WTC11 (cell line): ENCODE measurements at regions not wholly inside any gene's neighbourhood (a gene's known extent, or its start where the extent isn't known, plus 50 kb on each side); places are given as distances from the start of the nearest gene placed in this dataset.

ENCODE experiments used
- ATAC-seq: fragments of 200-7000 bp; cut with Tn5 transposase; 2 replicates; pipeline ENCODE4 v1.10.0; 2021; ENCODE audit warnings: mild to moderate bottlenecking, moderate library complexity
- CTCF ChIA-PET: fragments of 300-600 bp; sonication (Branson Sonifier 250); formaldehyde crosslinking; loops from one replicate; lab custom pipeline; 2021; ENCODE audit warnings: antibody characterized with exemption; lab: Charles Lee
- POLR2A ChIA-PET: fragments of 350-600 bp; sonication (Branson Sonifier 250); formaldehyde crosslinking; loops from one replicate; lab custom pipeline; 2021; ENCODE audit warnings: antibody characterized with exemption; lab: Charles Lee
- DNase-seq: peaks from one replicate; pipeline ENCODE4 v3.0.0; 2021; ENCODE audit warnings: low spot score
- H3K27ac Mint-ChIP-seq: 2 replicates; pipeline ENCODE4 v1.8.0; 2021; ENCODE audit warnings: mixed read lengths
- H3K27me3 Mint-ChIP-seq: 2 replicates; pipeline ENCODE4 v1.8.0; 2021; ENCODE audit warnings: low read depth, mild to moderate bottlenecking, moderate library complexity, mixed read lengths
- H3K36me3 Mint-ChIP-seq: 2 replicates; pipeline ENCODE4 v1.8.0; 2021; ENCODE audit warnings: mixed read lengths
- H3K4me1 Mint-ChIP-seq: 2 replicates; pipeline ENCODE4 v1.8.0; 2022; ENCODE audit warnings: mixed read lengths
- H3K4me3 Mint-ChIP-seq: 2 replicates; pipeline ENCODE4 v1.8.0; 2021; ENCODE audit warnings: mild to moderate bottlenecking, moderate library complexity, mixed read lengths
- H3K9me3 Mint-ChIP-seq: 2 replicates; pipeline ENCODE4 v1.8.0; 2021; ENCODE audit warnings: mixed read lengths
- AR ChIP-seq: fragments of 250-450 bp; sonication (Bioruptor Pico); IDR thresholded peaks from 2 replicates; pipeline ENCODE4 v1.9.0; 2021; ENCODE audit warnings: mild to moderate bottlenecking
- ATF3 ChIP-seq: sonication (generic); formaldehyde crosslinking; conservative IDR thresholded peaks from 2 replicates; pipeline ENCODE4 v1.8.1; 2022; ENCODE audit warnings: mild to moderate bottlenecking, missing genetic modification reagents
- CDX4 ChIP-seq: fragments of 250-450 bp; sonication (Bioruptor Pico); IDR thresholded peaks from 2 replicates; pipeline ENCODE4 v1.9.0; 2021; ENCODE audit warnings: moderate library complexity, mild to moderate bottlenecking, inconsistent platforms, borderline replicate concordance
- CREM ChIP-seq: sonication (generic); formaldehyde crosslinking; IDR thresholded peaks from 2 replicates; pipeline ENCODE4 v1.8.1; 2022; ENCODE audit warnings: mild to moderate bottlenecking, missing genetic modification reagents, moderate library complexity
- E2F4 ChIP-seq: sonication (generic); formaldehyde crosslinking; IDR thresholded peaks from 2 replicates; pipeline ENCODE4 v1.8.1; 2022; ENCODE audit warnings: low read depth, mild to moderate bottlenecking, moderate library complexity, missing genetic modification reagents, borderline replicate concordance
- ELF4 ChIP-seq: sonication (generic); formaldehyde crosslinking; IDR thresholded peaks from 2 replicates; pipeline ENCODE4 v1.8.1; 2022; ENCODE audit warnings: low read depth, mild to moderate bottlenecking, moderate library complexity, missing genetic modification reagents
- FOXP1 ChIP-seq: sonication (generic); formaldehyde crosslinking; IDR thresholded peaks from 2 replicates; pipeline ENCODE4 v1.8.0; 2022; ENCODE audit warnings: missing genetic modification reagents, mild to moderate bottlenecking, moderate library complexity, borderline replicate concordance
- GTF2I ChIP-seq: fragments of 250-450 bp; sonication (Bioruptor Pico); conservative IDR thresholded peaks from 2 replicates; pipeline ENCODE4 v1.4.0; 2021; ENCODE audit warnings: mild to moderate bottlenecking
- HMGA2 ChIP-seq: fragments of 250-450 bp; sonication (Bioruptor Pico); IDR thresholded peaks from 2 replicates; pipeline ENCODE4 v1.4.0; 2021; ENCODE audit warnings: mild to moderate bottlenecking, moderate library complexity
- IRF2 ChIP-seq: sonication (generic); formaldehyde crosslinking; IDR thresholded peaks from 2 replicates; pipeline ENCODE4 v1.8.0; 2022; ENCODE audit warnings: low read depth, missing genetic modification reagents, borderline replicate concordance
- JAZF1 ChIP-seq: fragments of 250-450 bp; sonication (Bioruptor Pico); IDR thresholded peaks from 2 replicates; pipeline ENCODE4 v1.9.0; 2021; ENCODE audit warnings: moderate library complexity, mild to moderate bottlenecking, inconsistent platforms
- JUN ChIP-seq: sonication (generic); formaldehyde crosslinking; IDR thresholded peaks from 2 replicates; pipeline ENCODE4 v1.8.0; 2023; ENCODE audit warnings: mild to moderate bottlenecking, missing genetic modification reagents
- MAX ChIP-seq: sonication (generic); formaldehyde crosslinking; IDR thresholded peaks from 2 replicates; pipeline ENCODE4 v1.8.0; 2022; ENCODE audit warnings: mild to moderate bottlenecking, missing genetic modification reagents
- MYBL2 ChIP-seq: sonication (generic); formaldehyde crosslinking; IDR thresholded peaks from 2 replicates; pipeline ENCODE4 v1.8.1; 2023; ENCODE audit warnings: mild to moderate bottlenecking, moderate library complexity, missing genetic modification reagents
- NR3C1 ChIP-seq: sonication (generic); formaldehyde crosslinking; conservative IDR thresholded peaks from 2 replicates; pipeline ENCODE4 v1.8.1; 2023; ENCODE audit warnings: low read depth, mild to moderate bottlenecking, missing genetic modification reagents
- PRRX2 ChIP-seq: fragments of 250-450 bp; sonication (Bioruptor Pico); IDR thresholded peaks from 2 replicates; pipeline ENCODE4 v1.8.0; 2021; ENCODE audit warnings: mild to moderate bottlenecking
- RELA ChIP-seq: sonication (generic); formaldehyde crosslinking; IDR thresholded peaks from 2 replicates; pipeline ENCODE4 v1.8.1; 2022; ENCODE audit warnings: missing genetic modification reagents, mild to moderate bottlenecking, borderline replicate concordance
- SMAD4 ChIP-seq: sonication (generic); formaldehyde crosslinking; IDR thresholded peaks from 2 replicates; pipeline ENCODE4 v1.8.0; 2022; ENCODE audit warnings: mild to moderate bottlenecking, missing genetic modification reagents
- TP53 ChIP-seq: sonication (generic); formaldehyde crosslinking; IDR thresholded peaks from 2 replicates; pipeline ENCODE4 v1.8.1; 2023; ENCODE audit warnings: mild to moderate bottlenecking, missing genetic modification reagents
- ZNF219 ChIP-seq: sonication (generic); formaldehyde crosslinking; IDR thresholded peaks from 2 replicates; pipeline ENCODE4 v1.8.0; 2023; ENCODE audit warnings: missing genetic modification reagents, mild to moderate bottlenecking, borderline replicate concordance
- ZNF317 ChIP-seq: sonication (generic); formaldehyde crosslinking; IDR thresholded peaks from 2 replicates; pipeline ENCODE4 v1.8.1; 2023; ENCODE audit warnings: low read depth, mild to moderate bottlenecking, moderate library complexity, missing genetic modification reagents, borderline replicate concordance
- ZNF396 ChIP-seq: fragments of 250-450 bp; sonication (Bioruptor Pico); IDR thresholded peaks from 2 replicates; pipeline ENCODE4 v1.8.0; 2021; ENCODE audit warnings: mild to moderate bottlenecking, moderate library complexity, borderline replicate concordance
- TF ChIP-seq, protein P1 (sequence below): fragments of 250-450 bp; sonication (Bioruptor Pico); IDR thresholded peaks from 2 replicates; pipeline ENCODE4 v1.9.0; 2021; ENCODE audit warnings: mild to moderate bottlenecking, borderline replicate concordance
- TF ChIP-seq, protein P2 (sequence below): sonication (generic); formaldehyde crosslinking; IDR thresholded peaks from 2 replicates; pipeline ENCODE4 v1.8.1; 2023; ENCODE audit warnings: mild to moderate bottlenecking, missing genetic modification reagents, moderate library complexity

DNA sequence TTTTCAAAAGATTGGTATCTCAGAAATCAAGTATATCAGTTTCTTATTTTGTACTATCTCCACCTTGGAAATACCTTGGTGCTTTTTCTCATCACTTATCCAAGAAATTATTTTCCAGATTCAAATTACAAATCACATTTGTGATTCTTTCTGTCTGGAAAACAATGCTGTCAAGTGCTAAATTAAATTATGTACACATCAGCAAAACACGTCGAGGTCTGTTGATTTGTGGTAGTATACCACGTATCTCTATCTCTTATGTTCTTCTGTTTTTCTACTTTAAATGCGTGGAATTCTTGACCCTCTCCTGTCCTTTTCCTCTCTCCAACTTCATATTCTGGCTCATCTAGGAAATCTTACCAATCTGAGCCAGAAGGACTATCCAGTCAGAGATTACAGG lies 214.5 kb downstream of the PTN start (continued):
- TF ChIP-seq AR: no peak

DNA sequence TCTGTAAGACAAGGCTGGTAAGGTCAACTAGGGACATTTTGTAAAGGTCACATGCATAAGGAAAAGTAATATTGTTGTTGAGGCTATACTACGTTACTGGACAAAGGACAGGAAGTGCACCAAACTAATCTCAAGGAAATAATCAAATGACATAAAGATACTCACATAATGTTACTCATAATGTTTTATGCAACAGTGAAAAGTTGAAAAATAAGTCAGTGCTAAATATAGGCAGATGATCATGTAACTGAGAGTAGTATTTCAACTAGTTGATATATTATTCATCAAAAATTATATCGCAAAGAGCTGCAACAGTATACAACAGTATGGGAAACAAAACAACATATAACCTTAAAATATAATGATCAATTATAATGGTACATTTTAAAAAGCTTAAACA lies 215.7 kb downstream of the PTN start:
- no peak for ATAC-seq
- CTCF ChIA-PET: no interaction called here

GRCh38 chr7:137127058-137127457 lies 216.5 kb downstream of the PTN start:
- ATAC-seq (no peak), DNase-seq (no peak)
- TF ChIP-seq NR3C1 (CRISPR knock-in tag) (no peak), MAX (CRISPR knock-in tag) (no peak), JUN (CRISPR knock-in tag) (no peak), ZNF219 (CRISPR knock-in tag) (no peak), JAZF1 (CRISPR knock-in tag) (no peak), ZNF317 (CRISPR knock-in tag) (no peak), ZNF396 (CRISPR knock-in tag) (no peak), RELA (no peak), SMAD4 (no peak), CDX4 (CRISPR knock-in tag) (no peak), TP53 (CRISPR knock-in tag) (no peak), PRRX2 (CRISPR knock-in tag) (no peak), MYBL2 (CRISPR knock-in tag) (no peak), ATF3 (CRISPR knock-in tag) (no peak), FOXP1 (CRISPR knock-in tag) (no peak), E2F4 (CRISPR knock-in tag) (no peak), GTF2I (CRISPR knock-in tag) (no peak)
- TF ChIP-seq, protein P1, sequence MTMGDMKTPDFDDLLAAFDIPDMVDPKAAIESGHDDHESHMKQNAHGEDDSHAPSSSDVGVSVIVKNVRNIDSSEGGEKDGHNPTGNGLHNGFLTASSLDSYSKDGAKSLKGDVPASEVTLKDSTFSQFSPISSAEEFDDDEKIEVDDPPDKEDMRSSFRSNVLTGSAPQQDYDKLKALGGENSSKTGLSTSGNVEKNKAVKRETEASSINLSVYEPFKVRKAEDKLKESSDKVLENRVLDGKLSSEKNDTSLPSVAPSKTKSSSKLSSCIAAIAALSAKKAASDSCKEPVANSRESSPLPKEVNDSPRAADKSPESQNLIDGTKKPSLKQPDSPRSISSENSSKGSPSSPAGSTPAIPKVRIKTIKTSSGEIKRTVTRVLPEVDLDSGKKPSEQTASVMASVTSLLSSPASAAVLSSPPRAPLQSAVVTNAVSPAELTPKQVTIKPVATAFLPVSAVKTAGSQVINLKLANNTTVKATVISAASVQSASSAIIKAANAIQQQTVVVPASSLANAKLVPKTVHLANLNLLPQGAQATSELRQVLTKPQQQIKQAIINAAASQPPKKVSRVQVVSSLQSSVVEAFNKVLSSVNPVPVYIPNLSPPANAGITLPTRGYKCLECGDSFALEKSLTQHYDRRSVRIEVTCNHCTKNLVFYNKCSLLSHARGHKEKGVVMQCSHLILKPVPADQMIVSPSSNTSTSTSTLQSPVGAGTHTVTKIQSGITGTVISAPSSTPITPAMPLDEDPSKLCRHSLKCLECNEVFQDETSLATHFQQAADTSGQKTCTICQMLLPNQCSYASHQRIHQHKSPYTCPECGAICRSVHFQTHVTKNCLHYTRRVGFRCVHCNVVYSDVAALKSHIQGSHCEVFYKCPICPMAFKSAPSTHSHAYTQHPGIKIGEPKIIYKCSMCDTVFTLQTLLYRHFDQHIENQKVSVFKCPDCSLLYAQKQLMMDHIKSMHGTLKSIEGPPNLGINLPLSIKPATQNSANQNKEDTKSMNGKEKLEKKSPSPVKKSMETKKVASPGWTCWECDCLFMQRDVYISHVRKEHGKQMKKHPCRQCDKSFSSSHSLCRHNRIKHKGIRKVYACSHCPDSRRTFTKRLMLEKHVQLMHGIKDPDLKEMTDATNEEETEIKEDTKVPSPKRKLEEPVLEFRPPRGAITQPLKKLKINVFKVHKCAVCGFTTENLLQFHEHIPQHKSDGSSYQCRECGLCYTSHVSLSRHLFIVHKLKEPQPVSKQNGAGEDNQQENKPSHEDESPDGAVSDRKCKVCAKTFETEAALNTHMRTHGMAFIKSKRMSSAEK: no peak
- TF ChIP-seq, protein P2, sequence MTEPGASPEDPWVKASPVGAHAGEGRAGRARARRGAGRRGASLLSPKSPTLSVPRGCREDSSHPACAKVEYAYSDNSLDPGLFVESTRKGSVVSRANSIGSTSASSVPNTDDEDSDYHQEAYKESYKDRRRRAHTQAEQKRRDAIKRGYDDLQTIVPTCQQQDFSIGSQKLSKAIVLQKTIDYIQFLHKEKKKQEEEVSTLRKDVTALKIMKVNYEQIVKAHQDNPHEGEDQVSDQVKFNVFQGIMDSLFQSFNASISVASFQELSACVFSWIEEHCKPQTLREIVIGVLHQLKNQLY (CRISPR knock-in tag): no peak
- Mint-ChIP-seq H3K36me3 (no peaks in the 10 kb centered on the region), H3K4me3 (no peak overlapping the region), H3K27me3 (no peaks in the 10 kb centered on the region), H3K27ac (no peak overlapping the region), H3K9me3 (no peaks in the 10 kb centered on the region), H3K4me1 (no peaks in the 10 kb centered on the region)
- CTCF ChIA-PET: no interaction called here
- POLR2A ChIA-PET: no interaction called here

More for the DNA sequence above, 215.7 kb downstream of the PTN start:
- no peak for DNase-seq
- POLR2A ChIA-PET: no interaction called here
- Mint-ChIP-seq H3K9me3 (no peaks in the 10 kb centered on the region), H3K4me1 (no peaks in the 10 kb centered on the region), H3K27me3 (no peaks in the 10 kb centered on the region), H3K27ac (no peak overlapping the region), H3K4me3 (no peak overlapping the region), H3K36me3 (no peaks in the 10 kb centered on the region)
- no peak for TF ChIP-seq TP53 (CRISPR knock-in tag)
- no peak for TF ChIP-seq HMGA2 (CRISPR knock-in tag)
- TF ChIP-seq CREM (CRISPR knock-in tag): no peak
- no peak for TF ChIP-seq IRF2 (CRISPR knock-in tag)
- no peak for TF ChIP-seq ELF4 (CRISPR knock-in tag)
- no peak for TF ChIP-seq ZNF219 (CRISPR knock-in tag)
